Vagina (tissue), 2 donors: ENCODE measurements at regions not wholly inside any gene's neighbourhood (a gene's known extent, or its start where the extent isn't known, plus 50 kb on each side); places are given as distances from the start of the nearest gene placed in this dataset.

Experiments used
- CTCF ChIP-seq, 3 experiments: fragments of 450-650 bp in 2 of 3; fragments of 200-600 bp in 1 of 3; sonication (generic) in 1 of 3; IDR thresholded peaks; one replicate each; pipeline ENCODE4 v1.5.1; 2017 to 2019; ENCODE audit warnings: antibody characterized with exemption in 3 of 3, mild to moderate bottlenecking in 2 of 3, moderate library complexity in 2 of 3
- POLR2A ChIP-seq, 2 donors: fragments of 450-650 bp; IDR thresholded peaks; one replicate each; pipeline ENCODE4 v1.6.1; 2017; ENCODE audit warnings: antibody characterized with exemption in 2 of 2, mild to moderate bottlenecking in 2 of 2, moderate library complexity in 2 of 2
- POLR2AphosphoS5 ChIP-seq, 2 donors: sonication (generic); formaldehyde crosslinking; IDR thresholded peaks; one replicate each; pipeline ENCODE4 v1.9.0; 2017; ENCODE audit warnings: antibody characterized with exemption in 2 of 2, mild to moderate bottlenecking in 2 of 2, low read depth in 1 of 2; ENCODE audit not compliant: insufficient read depth in 1 of 2

DNA sequence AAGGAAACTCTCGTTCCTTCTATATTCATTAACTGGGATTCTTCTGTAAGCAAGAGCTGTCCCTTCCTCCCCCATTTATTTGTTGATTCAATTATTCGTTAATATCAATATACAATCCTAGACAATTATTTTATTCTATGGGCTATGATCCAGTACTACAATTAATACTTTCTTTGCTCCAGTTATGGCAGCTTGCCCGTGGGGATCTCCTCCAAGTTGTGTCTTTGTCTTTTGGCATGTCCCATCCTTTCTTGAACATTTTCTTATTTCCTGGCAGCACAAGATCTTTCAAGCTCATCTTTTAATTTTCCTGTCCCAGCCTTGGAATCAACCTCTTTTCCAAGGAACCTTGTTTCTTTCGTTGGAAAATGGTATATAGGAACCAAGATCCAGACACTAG, 249.3 kb downstream of the GAS1 start:
- TF ChIP-seq CTCF (IDR thresholded peaks at IDR 0.05) (no peak), POLR2AphosphoS5 (IDR thresholded peaks at IDR 0.05; ENCODE audit: insufficient read depth in 1 of 2, low read depth in 1 of 2) (no peak), POLR2A (IDR thresholded peaks at IDR 0.05) (no peak)
